ENCODE measurements at regions not wholly inside any gene's neighbourhood (a gene's known extent, or its start where the extent isn't known, plus 50 kb on each side); places are given as distances from the start of the nearest gene placed in this dataset.
A peak's percentile ranks its signal among the peaks of the same experiment; 100 is the strongest.

DNA sequence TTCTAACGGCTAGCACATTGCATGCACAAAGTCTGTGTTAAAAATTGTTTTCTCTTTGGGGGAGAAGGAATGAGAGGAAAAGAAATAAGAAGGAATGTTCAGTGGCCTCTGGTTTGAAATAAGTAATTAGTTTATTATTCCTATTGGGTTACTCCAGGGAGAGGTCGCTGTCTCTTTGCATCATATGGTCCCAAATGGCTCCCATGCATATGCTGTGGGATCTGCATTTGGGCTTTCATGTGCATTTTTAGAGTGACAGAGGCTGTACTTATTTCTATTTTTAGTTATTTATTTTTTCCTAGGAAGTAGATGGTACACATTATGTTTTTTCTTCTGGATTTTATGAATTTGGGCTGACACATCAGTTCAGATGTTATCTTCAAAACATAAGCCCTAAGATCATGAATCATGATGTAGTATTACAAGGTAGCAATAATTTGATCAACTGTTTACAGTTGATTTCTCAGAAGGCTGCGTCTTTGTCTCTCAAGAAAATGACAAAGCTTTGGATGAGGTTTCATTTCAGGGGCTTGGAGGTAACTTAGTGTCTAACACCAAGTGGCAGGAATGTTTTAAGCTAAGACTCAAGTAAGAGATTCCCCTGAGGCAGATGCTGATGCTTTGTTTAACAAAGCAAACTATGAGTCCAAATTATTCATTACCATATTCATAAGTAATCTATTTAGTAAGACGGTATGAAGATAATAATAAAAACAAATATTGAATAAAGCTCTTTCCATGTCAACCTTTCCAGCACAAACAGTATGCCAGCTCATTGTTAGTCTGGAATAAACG is 247.7 kb downstream of the NSUN3 start:
- Mint-ChIP-seq H3K27ac (no peak overlapping the region), H3K27me3 (ENCODE audit: low read depth) (no peaks in the 10 kb centered on the region), H3K9me3 (no peaks in the 10 kb centered on the region), H3K4me3 (no peak overlapping the region), H3K4me1 (peaks cover 19% of the 10 kb centered on the region), H3K36me3 (ENCODE audit: low read depth) (no peaks in the 10 kb centered on the region)
- TF ChIP-seq, protein P1, sequence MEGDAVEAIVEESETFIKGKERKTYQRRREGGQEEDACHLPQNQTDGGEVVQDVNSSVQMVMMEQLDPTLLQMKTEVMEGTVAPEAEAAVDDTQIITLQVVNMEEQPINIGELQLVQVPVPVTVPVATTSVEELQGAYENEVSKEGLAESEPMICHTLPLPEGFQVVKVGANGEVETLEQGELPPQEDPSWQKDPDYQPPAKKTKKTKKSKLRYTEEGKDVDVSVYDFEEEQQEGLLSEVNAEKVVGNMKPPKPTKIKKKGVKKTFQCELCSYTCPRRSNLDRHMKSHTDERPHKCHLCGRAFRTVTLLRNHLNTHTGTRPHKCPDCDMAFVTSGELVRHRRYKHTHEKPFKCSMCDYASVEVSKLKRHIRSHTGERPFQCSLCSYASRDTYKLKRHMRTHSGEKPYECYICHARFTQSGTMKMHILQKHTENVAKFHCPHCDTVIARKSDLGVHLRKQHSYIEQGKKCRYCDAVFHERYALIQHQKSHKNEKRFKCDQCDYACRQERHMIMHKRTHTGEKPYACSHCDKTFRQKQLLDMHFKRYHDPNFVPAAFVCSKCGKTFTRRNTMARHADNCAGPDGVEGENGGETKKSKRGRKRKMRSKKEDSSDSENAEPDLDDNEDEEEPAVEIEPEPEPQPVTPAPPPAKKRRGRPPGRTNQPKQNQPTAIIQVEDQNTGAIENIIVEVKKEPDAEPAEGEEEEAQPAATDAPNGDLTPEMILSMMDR (IDR thresholded peaks at IDR 0.05; ENCODE audit: unreplicated experiment in 3 of 3): no peak

DNA sequence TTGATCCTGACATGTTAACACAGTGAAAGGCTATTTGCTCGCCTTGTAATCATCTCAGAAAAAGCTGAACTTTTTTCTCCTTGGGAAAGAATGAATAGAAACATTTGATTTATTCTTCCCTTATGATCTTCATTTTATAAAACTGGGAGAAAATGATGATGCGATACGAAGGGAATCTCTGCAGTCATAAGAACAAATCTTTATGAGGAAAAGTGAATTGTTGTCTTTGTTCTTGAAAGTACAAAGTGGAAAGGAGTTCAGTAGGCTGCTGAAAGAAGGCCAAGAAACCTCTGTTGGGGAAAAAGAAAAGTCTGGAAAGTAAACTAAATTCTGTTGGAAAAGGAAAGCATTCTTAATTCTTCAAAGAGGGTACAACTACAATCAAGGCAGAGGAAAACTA is 248.8 kb downstream of the NSUN3 start:
- no peaks in the 10 kb centered on the region for H3K9me3 Mint-ChIP-seq
- no peak overlapping the region for H3K4me3 Mint-ChIP-seq
- peaks cover 11% of the 10 kb centered on the region for H3K4me1 Mint-ChIP-seq
- H3K27me3 Mint-ChIP-seq (ENCODE audit: low read depth): no peaks in the 10 kb centered on the region
- H3K36me3 Mint-ChIP-seq (ENCODE audit: low read depth): no peaks in the 10 kb centered on the region
- H3K27ac Mint-ChIP-seq: peak overlapping the region; percentile 3 to 70 (median 33)
- TF ChIP-seq, protein P1 (IDR thresholded peaks at IDR 0.05; ENCODE audit: unreplicated experiment in 3 of 3): no peak

DNA sequence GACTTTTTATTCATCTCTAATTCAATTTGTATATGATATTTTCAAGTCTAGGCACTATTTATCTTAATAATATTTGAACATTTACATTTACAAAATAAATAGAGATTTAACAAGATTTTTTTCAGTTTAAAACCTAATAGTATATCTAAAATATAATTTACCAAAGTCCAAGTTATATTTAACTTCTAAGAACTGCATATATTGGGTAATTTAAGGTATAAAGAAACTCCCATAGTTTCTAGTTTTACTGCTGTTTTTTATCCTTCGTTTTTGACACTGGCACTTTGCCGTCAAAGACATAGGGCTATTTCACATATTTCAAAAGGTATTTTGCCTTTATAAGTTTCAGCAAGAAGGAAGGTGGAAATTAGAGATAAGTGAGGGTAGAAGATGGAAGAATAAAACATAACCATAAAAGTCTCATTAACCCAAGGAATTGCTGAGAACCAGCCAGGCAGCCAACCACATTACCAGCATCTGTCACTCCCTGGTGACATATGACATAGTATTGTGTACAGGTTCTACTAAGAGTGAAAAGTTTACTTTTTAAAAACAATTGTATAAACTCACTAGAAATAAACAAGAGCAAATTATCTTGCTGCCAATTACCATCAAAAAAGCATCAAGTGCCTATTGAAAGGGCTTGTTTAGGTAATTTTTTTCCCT is 251.5 kb downstream of the NSUN3 start:
- H3K36me3 Mint-ChIP-seq (ENCODE audit: low read depth): no peaks in the 10 kb centered on the region
- H3K27ac Mint-ChIP-seq: no peak overlapping the region
- TF ChIP-seq, protein P1 (IDR thresholded peaks at IDR 0.05; ENCODE audit: unreplicated experiment in 3 of 3): no peak
- no peaks in the 10 kb centered on the region for H3K9me3 Mint-ChIP-seq
- peaks cover 11% of the 10 kb centered on the region for H3K4me1 Mint-ChIP-seq
- no peak overlapping the region for H3K4me3 Mint-ChIP-seq
- no peaks in the 10 kb centered on the region for H3K27me3 Mint-ChIP-seq (ENCODE audit: low read depth)

DNA sequence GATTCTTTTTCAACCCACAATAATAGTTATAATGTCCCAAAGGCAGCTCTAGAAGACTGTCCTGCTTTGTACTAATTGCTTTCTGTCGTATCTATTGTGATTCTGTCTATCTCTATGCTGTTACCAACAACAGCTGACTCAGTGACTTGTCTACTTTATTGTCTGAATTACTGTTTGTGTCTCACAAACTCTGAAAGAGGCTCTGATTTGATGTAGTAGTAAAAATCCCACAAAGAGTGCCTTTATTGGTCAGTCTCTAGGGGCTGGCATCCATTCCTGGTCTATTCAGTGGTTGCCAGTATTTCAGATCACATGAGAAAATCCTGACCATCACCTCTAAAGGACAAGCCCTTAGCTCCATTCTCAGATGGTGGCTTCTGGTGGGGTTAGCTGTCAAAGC is 254.2 kb downstream of the NSUN3 start:
- TF ChIP-seq, protein P1 (IDR thresholded peaks at IDR 0.05; ENCODE audit: unreplicated experiment in 3 of 3): no peak
- Mint-ChIP-seq H3K27ac (no peak overlapping the region), H3K27me3 (ENCODE audit: low read depth) (no peaks in the 10 kb centered on the region), H3K4me1 (peaks cover 2% of the 10 kb centered on the region), H3K4me3 (no peak overlapping the region), H3K9me3 (no peaks in the 10 kb centered on the region), H3K36me3 (ENCODE audit: low read depth) (no peaks in the 10 kb centered on the region)

DNA sequence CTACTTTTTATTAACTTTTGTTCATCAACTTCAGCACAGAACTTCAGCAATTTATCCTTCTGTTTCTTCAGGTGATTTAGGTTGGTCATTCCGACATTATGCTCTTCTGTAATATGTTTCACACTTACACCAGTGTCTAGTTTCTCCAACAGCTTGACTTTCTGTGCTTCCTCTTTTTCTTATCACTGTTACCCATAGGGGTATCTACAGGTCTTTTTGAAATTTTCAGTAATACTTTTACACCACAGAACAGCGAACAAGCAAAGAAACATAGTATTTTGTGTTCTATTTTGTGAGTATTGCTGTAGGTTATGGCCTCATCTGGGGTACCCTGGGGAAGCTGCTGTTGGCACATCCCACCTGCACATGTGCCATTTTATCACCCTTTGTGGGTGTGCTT is 260.7 kb downstream of the NSUN3 start:
- H3K27me3 Mint-ChIP-seq (ENCODE audit: low read depth): no peaks in the 10 kb centered on the region
- H3K4me1 Mint-ChIP-seq: no peaks in the 10 kb centered on the region
- no peaks in the 10 kb centered on the region for H3K9me3 Mint-ChIP-seq
- H3K27ac Mint-ChIP-seq: no peak overlapping the region
- TF ChIP-seq, protein P1 (IDR thresholded peaks at IDR 0.05; ENCODE audit: unreplicated experiment in 3 of 3): no peak
- H3K36me3 Mint-ChIP-seq (ENCODE audit: low read depth): no peaks in the 10 kb centered on the region
- H3K4me3 Mint-ChIP-seq: no peak overlapping the region
